ENCODE measurements at regions not wholly inside any gene's neighbourhood (a gene's known extent, or its start where the extent isn't known, plus 50 kb on each side); places are given as distances from the start of the nearest gene placed in this dataset.
"Not testable (repeated sequence)": the region's sequence is repeated elsewhere in the genome, so short reads cannot be mapped to it uniquely, and the experiment has no call there.

DNA sequence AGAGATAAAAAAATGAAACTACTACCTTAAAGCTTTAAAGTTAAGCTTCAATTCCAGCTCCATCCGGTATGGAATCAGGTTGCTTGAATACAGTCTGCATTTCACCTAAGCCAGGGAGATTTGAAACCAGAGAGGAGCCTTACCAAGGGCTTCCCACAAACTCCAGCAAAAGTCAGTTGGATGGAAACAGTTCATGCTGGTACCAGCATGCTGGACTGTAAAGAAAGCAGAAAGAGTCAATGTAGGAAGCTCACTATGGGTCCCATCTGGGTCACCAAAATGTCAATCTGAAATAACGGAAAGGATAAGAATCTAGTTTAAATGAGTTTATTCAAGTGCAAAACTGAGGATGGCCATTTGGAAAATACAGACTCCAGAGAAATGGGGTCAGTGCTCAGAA, 65.3 kb downstream of the CDO1 start:
- DNase-seq, result no peak

DNA sequence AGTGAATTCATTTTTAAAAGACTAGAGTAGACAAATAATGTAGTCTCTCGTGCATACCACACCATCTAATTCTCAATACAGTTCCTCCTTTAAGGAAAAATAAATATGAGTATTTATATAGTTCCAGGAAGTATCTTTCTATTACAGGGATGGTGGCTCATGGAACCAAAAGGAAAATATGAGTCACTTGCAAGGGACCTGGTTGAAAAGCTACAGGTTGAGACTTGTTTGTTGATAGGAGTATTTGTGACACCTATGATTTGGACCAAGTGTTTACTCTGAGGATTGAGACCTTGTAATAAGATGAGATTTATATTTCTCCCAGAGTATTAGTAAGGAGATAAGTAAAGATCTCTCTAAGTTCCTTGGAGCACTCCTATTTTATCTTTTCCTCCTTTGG, 67.4 kb downstream of the CDO1 start:
- no peak for DNase-seq

DNA sequence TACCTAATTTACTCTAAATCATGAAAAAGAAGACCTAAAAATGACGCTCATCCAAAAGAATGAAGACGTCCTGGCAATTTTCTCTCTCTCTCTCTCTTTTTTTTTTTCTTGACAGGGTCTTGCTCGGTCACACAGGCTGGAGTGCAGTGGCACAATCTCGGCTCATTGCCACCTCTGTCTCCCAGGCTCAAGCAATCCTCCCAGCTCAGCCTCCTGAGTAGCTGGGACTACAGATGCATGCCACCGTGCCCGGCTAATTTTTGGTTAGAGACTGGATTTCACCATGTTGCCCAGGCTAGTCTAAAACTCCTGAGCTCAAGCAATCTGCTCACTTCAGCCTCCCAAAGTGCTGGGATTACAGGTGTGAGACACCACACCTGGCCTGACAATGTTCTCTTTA, 77.2 kb downstream of the CDO1 start:
- not testable (repeated sequence) for DNase-seq

DNA sequence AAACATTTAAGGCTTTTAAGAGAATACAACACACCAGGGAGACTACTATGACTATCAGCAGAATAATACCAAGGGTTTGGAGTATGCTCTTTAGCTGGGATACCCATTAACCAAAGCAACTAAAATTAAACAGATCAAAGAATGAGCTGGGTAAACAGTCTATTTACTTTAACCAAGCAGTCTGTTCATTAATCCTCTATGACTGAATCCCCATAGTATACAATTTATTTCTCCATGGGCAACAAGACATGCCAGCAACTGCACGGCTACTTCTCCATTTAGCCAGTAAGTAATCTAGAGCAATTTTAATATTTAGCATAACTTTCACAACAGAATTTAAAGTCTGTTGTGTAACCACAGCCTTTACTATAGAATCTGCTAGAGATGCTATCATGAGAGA, 77.6 kb downstream of the CDO1 start:
- DNase-seq, result no peak

DNA sequence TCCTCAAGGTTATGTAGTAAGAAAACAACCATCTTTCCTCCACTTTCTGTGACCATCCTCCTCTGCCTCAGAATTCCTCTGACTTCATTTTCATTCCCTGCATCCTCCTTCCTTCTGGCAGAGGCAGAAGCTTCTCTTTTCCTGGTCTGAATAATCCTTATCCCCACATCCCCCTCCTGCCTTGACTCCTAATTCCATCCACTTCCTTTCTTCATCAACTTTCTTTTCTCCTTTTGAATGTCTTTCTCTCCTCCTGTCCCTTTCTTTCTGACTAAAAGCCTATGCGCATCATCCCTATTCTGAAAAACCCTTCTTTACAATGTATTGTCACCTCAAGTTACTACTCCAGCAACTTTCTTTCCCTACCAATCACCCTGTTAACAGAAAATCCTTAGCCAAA, 79.0 kb downstream of the CDO1 start:
- DNase-seq, result no peak

DNA sequence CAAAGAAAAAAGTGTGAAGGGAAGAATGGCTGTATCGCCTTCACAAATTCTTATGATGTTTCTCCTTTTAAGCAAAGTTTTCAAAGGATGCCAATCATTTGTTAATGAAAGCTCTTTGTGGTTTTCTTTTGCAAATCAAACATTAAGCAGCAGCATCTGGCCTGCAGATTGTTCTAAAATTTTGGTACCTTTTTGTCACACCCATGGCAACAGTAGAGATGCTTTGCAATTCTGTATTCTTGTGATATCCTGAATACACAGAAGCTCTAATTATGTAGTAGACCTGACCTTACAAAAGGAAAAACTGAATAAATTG, 79.8 kb downstream of the CDO1 start:
- no peak for DNase-seq

DNA sequence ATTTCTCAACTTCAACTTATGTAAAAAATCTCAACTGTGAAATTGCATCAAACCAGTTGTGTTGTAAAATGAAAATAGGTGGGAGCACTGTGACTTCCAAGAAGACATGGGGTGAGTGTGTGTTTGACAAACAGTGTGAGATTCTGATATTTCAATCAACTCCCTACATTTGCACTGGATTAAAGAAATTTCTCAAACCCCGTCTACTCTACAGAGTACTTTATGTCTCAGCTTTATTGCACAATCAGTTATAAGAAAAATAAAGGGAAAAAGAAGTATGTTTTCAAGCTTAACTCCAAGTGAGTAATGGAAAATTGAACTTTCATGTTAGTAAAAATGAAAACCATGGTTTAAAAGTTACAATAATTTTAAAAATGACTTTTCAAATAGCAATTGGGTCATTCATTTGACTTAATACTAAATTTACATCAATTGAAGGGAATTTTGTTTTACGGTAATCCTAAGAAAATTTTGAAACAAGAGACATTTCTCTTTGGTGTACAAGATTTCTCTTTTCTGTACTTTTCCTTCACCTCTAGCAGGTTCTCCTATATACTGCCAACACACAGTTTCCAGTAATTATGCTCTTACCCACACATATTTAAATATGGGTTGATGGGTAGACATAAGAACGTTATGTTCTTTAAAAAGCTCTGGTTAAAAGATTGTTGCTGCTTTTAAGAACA, 80.3 kb downstream of the CDO1 start:
- DNase-seq, result no peak

DNA sequence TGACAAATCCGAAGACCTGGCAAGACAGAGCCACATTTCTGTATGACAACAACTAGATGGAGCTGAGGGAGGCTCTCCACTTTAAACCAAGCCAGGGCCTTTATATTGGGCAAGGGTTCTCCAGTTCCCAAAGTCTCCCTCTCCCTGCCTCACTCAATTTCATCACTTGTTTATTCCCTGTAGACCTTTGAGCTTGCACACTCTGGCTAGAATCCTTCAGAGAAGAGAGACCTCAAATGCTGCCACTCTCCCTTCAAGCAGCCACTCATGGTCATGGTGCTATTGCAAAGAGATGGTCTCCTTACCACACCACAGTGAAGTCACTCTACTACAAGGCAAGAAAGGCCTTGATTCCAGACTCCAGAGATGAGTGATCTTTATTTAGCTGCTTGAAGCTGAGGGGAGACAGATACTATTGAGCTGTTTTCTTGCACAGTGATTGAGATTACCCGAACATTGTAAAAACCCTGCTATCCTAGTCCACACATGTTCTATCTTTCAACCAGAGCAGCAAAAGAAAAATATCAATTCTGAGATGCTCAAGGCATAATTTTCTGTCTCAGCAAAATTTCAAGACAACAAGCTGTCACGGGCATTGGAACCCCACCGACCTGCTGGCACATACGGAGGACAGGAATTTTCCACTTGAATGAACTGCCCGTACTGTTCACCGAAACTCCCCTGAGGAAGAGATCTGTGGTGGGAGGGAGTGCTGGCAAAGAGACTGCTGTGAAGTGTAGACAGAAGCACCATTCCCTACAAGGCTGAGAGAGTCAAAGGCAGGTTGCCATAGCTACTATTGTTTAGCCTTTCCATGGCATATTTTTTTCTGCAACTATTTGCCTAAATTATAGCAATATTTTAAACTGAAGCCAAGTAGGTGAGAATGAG, 81.1 kb downstream of the CDO1 start:
- DNase-seq, result peak; percentile 11

DNA sequence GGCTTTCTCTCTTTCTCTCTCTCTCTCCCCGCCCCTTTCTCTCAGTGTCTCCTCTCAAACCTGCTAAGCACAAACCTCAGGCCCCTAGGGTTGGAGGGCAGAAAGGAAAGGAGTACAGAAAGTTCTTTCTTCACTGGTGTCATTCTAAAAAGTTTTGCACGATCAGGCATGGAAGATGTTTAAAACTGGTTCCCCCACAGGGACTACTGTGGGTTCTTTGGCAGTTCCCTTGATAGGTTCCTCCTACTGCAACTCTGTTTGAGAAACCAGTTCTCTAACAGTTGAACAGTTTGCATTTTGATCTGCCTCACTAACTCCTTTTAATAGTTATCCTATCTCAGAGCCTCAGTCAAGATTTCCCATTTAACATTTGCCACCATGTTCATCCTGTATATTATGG, 82.9 kb downstream of the CDO1 start:
- DNase-seq, result no peak

DNA sequence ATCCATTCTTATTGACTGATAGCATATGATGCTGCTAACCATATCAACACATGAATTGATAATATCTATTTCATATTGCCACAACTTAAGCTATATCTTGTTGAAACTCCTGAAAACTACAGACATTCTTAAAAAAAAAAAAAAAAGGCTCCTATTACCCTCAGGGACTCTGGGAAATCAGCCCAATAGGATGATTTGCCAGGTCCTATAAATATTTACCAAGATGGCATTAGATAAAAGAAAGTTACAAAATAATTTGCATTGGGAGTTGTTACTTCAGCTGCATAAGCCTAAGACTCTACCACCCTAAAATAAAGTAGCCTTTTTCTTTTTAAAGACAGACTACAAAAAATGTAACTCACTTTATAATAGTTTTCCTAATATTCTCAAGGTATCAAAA, 84.4 kb downstream of the CDO1 start:
- no peak for DNase-seq

DNA sequence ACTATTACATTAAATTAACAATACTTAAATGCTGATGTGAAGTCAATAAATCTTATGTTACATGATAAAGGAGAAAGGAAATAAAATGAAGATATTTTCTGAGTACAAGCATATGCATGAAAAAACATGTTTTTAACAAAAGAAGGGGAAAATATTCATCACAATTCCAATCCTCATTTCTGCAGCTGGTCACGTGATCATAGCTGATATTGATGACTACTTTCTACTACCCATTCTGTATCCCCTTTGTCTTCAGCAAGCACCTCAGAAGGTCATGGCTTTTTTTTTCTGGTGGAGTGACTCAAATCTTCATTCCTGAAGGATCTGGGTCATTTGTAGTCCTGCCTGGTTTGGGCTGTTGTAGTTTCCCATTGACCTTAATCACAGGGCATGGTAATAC, 90.9 kb downstream of the CDO1 start:
- DNase-seq, result no peak

DNA sequence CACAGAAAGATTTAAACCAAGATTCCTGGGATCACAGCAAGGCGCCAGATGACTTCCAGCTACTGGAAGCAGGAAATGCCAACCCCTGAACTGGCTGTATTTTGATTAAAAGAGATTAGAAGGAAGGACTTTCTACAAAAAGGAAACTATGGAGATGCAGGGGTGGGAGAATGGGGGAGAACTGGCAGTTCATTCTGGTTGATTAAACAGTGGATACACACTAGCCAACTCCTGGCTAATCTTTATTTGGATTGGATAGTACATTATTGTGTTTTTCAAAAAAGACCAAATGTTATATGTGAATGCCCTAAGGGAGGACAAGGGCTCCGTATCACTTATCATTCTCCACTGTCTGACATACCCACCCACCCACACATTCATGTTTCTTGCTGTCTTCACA, 93.2 kb downstream of the CDO1 start:
- DNase-seq, result no peak

DNA sequence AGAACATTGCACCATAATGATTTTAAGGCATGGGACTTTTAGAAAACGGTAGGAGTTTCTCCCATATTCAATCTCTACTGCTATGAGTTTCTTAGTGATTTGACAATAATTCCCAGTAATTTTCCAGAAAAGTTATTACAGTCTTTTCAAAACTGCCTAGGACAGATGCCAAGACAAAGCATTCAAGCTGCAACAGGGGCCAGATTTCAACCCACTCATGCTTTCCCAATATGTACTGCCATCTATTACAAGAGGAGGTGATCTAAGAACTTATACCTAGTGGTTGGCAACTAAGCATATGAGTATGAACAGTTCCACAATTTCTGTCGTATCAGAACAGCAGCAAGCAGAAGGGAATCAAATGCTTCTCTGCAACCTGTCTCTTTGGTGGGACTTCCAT, 95.1 kb upstream of the TMED7 start:
- no peak for DNase-seq

DNA sequence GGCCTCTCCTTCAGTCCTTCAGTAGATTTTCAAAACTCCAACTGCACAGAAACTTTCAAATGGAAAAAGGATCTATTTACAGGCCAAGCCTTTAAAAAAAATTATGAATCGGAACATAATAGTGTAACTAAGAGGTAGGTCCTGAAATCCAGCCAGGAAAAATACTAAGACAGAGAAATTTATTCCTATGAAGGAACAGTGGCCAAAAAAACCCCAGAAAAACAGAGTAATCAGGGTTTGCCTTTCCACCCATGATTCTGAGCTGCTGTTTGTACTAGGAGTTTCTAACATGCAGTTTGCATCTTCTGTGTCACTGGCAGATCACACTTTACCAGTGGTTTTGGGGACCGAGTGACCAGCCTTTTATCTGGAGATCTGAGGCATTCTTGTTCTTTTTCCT, 93.1 kb upstream of the TMED7 start:
- DNase-seq, result no peak

DNA sequence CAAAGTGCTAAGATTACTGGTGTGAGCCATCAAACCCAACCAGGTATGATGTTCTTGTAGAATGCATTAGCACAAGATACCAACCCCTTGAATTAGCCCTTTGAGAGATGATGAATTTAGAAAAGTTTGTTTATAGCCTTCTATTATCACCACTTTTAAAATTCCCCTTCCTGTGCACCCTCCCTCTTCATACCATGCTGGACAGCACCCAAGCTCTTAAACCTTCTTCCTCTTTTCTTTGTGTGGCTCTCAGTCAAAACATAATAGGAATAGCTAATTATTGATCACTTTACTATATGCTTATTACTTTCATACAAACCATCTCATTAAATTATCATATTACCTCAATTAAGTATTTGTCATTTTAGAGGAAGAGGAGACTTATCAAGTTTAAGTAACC, 87.6 kb upstream of the TMED7 start:
- DNase-seq, result no peak

DNA sequence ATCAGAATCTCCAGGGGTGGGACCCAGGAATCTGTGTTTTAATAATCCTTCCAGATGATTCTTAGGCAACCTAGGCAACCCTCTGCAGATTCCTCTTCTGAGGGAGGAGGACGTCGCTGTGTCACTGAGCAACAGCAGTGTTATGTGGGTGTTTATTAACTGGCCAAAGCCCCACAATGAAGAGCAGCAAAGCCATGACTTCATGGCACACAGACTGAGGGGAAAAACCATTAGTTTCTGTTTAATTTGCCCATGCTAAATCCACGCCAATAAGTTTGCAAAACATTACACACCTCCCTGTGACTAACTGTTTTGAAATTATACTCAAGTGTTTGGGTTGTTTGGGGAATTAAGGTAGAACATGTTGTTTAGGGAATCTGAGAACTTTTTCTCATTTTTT, 83.7 kb upstream of the TMED7 start:
- no peak for DNase-seq

DNA sequence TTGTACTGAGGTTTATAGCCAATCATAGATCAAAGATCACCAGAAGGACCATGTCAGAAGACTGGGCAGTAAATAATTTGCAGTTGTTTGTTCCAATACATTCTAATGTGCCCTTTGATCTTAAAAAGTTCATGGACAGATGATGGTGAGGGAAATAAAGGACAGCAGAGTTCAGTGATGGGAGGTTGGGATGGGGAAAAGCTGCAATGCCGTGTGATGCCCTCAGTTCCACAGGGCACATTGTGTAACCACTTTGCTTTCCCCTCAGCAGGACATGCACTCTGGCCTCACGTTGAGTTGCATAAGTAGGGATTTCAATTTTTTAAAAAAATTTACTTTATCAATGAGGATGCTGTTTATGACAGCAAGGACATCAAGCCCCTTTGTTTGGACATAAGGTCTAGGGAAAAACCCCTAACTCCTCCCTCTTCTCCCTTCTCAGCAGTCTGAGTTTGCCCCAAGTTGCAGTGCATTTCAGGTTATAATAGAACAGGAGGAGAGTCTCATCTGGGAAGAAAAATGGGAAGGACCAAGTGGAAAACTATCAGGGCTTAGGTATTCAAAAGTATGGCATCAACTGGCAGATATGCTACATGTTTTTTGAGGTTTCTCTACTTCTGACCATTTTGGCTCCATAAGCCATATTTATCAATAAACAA, 83.1 kb upstream of the TMED7 start:
- no peak for DNase-seq

DNA sequence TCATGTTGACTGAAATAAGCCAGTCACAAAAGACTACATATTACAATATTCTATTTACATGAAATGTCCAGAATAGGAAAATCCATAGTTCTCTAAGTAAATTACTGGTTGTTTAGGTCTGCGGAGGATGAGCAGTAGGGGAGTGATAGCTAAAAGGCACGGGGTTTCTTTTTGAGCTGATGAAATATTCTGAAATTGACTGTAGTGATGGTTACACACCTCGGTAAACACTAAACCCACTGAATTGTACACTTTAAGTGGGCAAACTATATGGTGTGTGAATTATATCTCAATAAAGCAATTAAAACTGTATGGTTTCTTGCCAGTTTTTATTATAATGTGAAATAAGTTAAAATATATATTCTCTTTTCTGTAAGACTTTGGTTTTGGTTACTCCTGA, 77.7 kb upstream of the TMED7 start:
- DNase-seq, result no peak

DNA sequence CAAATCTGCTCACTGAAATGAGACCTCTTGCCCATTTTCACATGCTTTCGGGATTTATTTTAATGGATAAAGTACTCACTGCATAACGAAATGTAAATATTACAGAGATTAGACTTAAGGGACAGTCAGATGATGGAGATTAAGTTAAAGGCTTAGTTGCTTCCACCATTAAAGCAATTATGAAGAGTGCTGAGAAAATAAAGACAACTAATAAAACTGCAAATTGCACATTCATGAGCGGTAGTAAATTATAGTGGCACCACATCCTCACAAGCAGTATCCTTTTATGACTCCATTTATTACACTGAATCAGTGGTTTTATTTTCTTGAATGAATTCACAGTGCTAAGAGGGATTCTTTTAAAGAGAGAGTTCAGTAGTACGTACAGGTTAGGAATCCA, 76.2 kb upstream of the TMED7 start:
- no peak for DNase-seq

DNA sequence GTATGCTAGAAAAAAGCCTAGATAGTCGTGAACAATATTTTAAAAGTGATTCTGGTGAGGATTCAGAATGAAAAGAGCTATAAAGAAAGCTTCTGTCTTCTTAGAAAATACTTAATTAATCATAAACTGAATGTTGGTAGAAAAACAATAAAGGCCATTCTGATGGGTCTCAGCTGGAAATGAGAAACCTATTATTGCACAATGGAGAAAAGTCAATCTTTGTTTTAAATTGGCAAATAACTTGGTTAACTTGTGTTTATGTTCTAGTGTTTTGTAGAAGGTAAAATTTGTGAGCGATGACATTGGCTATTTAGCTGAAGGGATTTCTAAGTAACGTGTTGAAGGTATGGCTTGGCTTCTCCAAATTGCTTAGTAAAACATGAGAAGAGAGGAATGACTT, 74.1 kb upstream of the TMED7 start:
- DNase-seq, result no peak

DNA sequence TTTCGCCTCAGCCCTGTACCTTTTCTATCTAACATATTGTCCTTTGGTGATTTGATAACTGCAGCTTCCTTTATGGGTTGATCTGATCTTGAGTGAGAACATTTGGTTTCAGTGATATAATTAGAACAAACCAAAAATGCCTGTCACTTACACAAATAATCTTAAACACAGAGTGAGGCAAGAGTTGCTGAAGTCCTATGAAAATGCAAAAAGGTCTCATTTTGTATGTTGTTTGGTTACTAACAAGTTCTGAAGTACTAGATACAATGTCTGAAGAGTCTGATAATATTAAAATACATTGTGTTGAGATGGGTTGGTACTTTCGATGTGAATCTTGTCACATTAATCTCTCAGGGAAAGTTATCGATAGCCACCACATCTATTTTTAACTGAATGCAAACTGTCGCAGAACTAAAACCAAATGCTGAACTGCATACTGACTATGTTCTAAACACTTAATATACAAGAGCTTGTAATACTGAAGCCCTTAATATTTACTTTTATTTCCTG, 70.4 kb upstream of the TMED7 start:
- no peak for DNase-seq

DNA sequence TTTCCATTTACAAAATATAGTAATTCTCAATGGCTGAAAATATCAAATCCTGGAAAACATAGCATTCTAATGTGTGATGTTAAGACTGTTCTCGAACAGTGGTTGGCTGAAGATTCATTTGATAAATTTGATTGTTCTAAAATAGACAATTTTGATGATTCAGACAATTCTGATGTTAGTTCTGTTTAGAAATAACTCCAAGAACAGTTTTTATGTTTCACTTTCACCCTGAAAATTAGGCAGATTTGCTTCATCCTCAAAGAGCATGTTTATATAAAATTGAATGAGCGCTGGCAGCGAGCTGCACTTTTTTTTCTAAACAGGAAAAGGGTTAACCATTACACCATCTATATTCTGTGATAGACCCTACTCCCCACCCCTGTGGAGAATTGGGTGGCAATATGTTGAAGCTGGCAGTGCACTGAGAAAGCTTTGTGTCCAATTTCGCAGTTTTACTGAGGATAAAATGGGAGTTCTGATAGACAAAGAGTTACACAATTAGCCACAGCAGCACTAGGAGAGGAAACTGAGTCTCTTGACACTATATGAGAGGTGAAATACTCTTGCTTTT, 69.6 kb upstream of the TMED7 start:
- DNase-seq, result no peak

DNA sequence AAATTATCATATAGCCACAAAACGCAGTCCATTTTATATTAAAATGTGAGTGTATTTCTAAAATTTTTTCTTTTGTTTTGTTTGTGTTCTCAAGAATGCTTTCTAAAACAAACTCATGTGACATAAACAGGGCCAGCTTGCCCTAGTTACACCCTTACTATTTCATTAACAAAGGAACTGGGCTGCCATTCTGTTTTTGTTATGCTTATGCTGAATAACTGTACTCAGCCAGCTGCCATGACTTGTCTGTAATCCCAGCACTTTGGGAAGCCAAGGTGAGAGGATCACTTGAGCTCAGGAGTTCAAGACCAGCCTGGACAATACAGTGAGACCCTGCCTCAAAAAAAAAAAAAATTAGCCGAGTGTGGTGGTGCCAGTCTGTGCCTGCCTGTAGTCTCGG, 66.0 kb upstream of the TMED7 start:
- DNase-seq, result not testable (repeated sequence)

DNA sequence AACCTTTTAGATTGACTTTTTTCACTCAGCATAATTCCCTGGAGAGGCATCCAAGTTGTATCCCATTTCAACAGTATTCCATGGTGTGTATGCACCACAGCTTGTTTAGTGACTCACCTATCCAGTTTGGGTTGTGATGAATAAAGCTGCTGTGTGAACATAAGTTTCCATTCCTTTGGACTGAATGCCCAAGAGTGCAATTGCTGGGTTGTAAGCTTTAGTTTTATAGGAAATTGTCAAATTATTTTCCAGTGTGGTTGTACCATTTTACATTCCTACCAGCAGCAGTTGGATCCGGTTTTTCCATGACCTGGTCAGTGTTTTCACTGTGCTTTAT, 60.9 kb upstream of the TMED7 start:
- DNase-seq, result peak; percentile 29

All from DMS79 (cell line).